ENCODE measurements at regions not wholly inside any gene's neighbourhood (a gene's known extent, or its start where the extent isn't known, plus 50 kb on each side); places are given as distances from the start of the nearest gene placed in this dataset.

DNA sequence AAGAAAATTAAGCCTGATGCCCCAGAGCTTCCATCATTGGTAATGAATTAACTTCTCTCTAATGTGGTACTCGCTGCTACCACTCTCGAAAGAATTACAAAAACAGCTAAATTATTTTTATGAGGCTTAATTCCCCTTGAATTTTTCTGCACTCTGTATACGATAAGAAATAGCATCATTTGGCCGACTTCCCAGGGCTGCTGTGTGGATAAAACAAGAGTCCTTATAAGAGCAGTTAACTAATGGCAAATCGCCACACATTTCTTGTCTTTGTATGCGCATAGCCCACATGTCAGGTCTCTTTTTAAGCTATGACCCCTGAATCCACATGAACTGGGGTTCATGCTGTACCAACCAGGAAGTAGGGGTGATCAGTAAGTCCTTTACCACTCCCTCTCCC, 668.4 kb downstream of the TMEM182 start:
- TF ChIP-seq, protein P1, sequence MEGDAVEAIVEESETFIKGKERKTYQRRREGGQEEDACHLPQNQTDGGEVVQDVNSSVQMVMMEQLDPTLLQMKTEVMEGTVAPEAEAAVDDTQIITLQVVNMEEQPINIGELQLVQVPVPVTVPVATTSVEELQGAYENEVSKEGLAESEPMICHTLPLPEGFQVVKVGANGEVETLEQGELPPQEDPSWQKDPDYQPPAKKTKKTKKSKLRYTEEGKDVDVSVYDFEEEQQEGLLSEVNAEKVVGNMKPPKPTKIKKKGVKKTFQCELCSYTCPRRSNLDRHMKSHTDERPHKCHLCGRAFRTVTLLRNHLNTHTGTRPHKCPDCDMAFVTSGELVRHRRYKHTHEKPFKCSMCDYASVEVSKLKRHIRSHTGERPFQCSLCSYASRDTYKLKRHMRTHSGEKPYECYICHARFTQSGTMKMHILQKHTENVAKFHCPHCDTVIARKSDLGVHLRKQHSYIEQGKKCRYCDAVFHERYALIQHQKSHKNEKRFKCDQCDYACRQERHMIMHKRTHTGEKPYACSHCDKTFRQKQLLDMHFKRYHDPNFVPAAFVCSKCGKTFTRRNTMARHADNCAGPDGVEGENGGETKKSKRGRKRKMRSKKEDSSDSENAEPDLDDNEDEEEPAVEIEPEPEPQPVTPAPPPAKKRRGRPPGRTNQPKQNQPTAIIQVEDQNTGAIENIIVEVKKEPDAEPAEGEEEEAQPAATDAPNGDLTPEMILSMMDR (IDR thresholded peaks at IDR 0.05) = no peak
- Histone ChIP-seq H3K27ac (no peak overlapping the region), H3K4me3 (no peak overlapping the region), H3K9me3 (peaks cover 0 to 17% (median 0%) of the 10 kb centered on the region in 11 donors), H3K27me3 (no peaks in the 10 kb centered on the region), H3K36me3 (no peaks in the 10 kb centered on the region), H3K4me1 (no peaks in the 10 kb centered on the region)
- intact Hi-C loops (cut with DNase I) = no loop called here
- ATAC-seq (no peak), DNase-seq (no peak)
- WGBS, 2 donors = 62 to 68% methylated on average over 6 of the region's 6 CpGs

DNA sequence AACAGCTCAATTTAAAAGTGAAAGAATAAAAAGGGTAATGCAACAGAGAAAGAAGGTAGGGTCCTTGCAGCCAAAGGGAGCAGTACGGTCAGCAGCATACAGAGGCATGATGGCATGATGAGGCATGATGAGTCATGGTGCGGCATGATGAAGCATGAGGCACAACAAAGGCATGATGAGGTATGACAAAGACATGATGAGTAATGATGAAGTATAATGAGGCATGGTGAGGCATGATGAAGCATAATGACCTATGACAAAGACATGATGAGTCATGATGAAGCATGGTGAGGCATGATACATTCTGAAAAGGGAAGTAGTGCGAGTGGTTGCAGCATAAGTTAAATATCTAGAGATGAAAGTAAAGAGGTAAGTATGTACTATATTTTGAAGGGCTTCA, 673.2 kb downstream of the TMEM182 start:
- ATAC-seq (no peak), DNase-seq (no peak)
- intact Hi-C loops (cut with DNase I) = no loop called here
- TF ChIP-seq, protein P1 (IDR thresholded peaks at IDR 0.05) = no peak
- Histone ChIP-seq H3K27ac (no peak overlapping the region), H3K36me3 (no peaks in the 10 kb centered on the region), H3K27me3 (no peaks in the 10 kb centered on the region), H3K4me1 (no peaks in the 10 kb centered on the region), H3K4me3 (no peak overlapping the region), H3K9me3 (peaks cover 0 to 5% (median 0%) of the 10 kb centered on the region in 11 donors)
- WGBS, 2 donors = 88 to 93% methylated on average over 3 of the region's 3 CpGs

GRCh38 chr2:103437161-103437560, 675.3 kb downstream of the TMEM182 start:
- no peaks in the 10 kb centered on the region for H3K4me1 ChIP-seq
- H3K36me3 ChIP-seq = no peaks in the 10 kb centered on the region
- DNase-seq (no peak), ATAC-seq (no peak)
- no peaks in the 10 kb centered on the region for H3K27me3 ChIP-seq
- TF ChIP-seq, protein P1 (IDR thresholded peaks at IDR 0.05) = no peak
- no peak overlapping the region for H3K4me3 ChIP-seq
- no peak overlapping the region for H3K27ac ChIP-seq
- intact Hi-C loops (cut with DNase I) = no loop called here
- 67 to 79% methylated on average over 3 of the region's 3 CpGs for WGBS, 2 donors
- peaks cover 0 to 5% (median 0%) of the 10 kb centered on the region in 11 donors for H3K9me3 ChIP-seq

GRCh38 chr2:103445347-103445746, 683.5 kb downstream of the TMEM182 start:
- WGBS, 2 donors = 27 to 34% methylated on average over 3 of the region's 3 CpGs
- intact Hi-C loops (cut with DNase I) = no loop called here
- H3K27ac ChIP-seq = no peak overlapping the region
- ATAC-seq (no peak), DNase-seq (no peak)
- no peaks in the 10 kb centered on the region for H3K36me3 ChIP-seq
- no peak overlapping the region for H3K4me3 ChIP-seq
- no peaks in the 10 kb centered on the region for H3K27me3 ChIP-seq
- TF ChIP-seq, protein P1 (IDR thresholded peaks at IDR 0.05) = no peak
- H3K9me3 ChIP-seq = no peaks in the 10 kb centered on the region
- no peaks in the 10 kb centered on the region for H3K4me1 ChIP-seq
